Body of pancreas (tissue), 4 donors: ENCODE measurements at regions not wholly inside any gene's neighbourhood (a gene's known extent, or its start where the extent isn't known, plus 50 kb on each side); places are given as distances from the start of the nearest gene placed in this dataset.
"Not testable (repeated sequence)": the region's sequence is repeated elsewhere in the genome, so short reads cannot be mapped to it uniquely, and the experiment has no call there.

Source experiments
- ATAC-seq: fragments of 150-250 bp; one replicate; pipeline ENCODE4 v1.9.1; 2016
- DNase-seq, 4 donors: peaks; one replicate each; pipeline ENCODE4 v3.0.0-alpha.2; 2019
- H3K27ac ChIP-seq, 4 donors: fragments of 200-600 bp; sonication (generic); 1 replicate in 3 of 4; 2 replicates in 1 of 4; pipeline versions ENCODE4 v1.5.1 to v1.6.1; 2016 to 2019; ENCODE audit warnings: mild to moderate bottlenecking in 1 of 4, mixed read lengths in 1 of 4, moderate library complexity in 1 of 4
- H3K27me3 ChIP-seq, 2 donors: fragments of 200-600 bp; sonication (generic); one replicate each; pipeline ENCODE4 v1.6.0; 2016; ENCODE audit warnings: mild to moderate bottlenecking in 1 of 2
- H3K36me3 ChIP-seq, 2 donors: fragments of 200-600 bp; sonication (generic); replicated peaks in 1 of 2; 2 replicates each; pipeline ENCODE4 v1.5.1; 2016; ENCODE audit warnings: low read depth in 2 of 2; ENCODE audit not compliant: insufficient read depth in 1 of 2
- H3K4me1 ChIP-seq: fragments of 200-600 bp; sonication (generic); one replicate; pipeline ENCODE4 v1.6.0; 2016
- H3K4me3 ChIP-seq, 2 donors: fragments of 200-600 bp; sonication (generic); 1 replicate in 1 of 2; 2 replicates in 1 of 2; pipeline ENCODE4 v1.5.1; 2016 to 2019
- H3K9me3 ChIP-seq, 3 donors: fragments of 200-600 bp; sonication (generic); 1 replicate in 2 of 3; 2 replicates in 1 of 3; pipeline ENCODE4 v1.5.1; 2016
- CTCF ChIP-seq, 7 experiments: fragments of 450-650 bp in 4 of 7; fragments of 200-600 bp in 3 of 7; sonication (generic) in 3 of 7; IDR thresholded peaks; one replicate each; pipeline ENCODE4 v1.5.1; 2016 to 2019; ENCODE audit warnings: antibody characterized with exemption in 7 of 7
- POLR2A ChIP-seq, 3 donors: fragments of 450-650 bp; IDR thresholded peaks; one replicate each; pipeline ENCODE4 v1.6.1; 2016; ENCODE audit warnings: antibody characterized with exemption in 3 of 3, mild to moderate bottlenecking in 2 of 3
- WGBS, 2 donors: methylation state at CpG; one replicate each; pipeline ENCODE4 v1.1.5; 2017; 5-methylcytosine and 5-hydroxymethylcytosine counted together
- intact Hi-C: fragments of 100-400 bp; cut with DNase I; formaldehyde crosslinking; loops from one replicate; pipeline ENCODE4 v1.15.1; 2023

DNA sequence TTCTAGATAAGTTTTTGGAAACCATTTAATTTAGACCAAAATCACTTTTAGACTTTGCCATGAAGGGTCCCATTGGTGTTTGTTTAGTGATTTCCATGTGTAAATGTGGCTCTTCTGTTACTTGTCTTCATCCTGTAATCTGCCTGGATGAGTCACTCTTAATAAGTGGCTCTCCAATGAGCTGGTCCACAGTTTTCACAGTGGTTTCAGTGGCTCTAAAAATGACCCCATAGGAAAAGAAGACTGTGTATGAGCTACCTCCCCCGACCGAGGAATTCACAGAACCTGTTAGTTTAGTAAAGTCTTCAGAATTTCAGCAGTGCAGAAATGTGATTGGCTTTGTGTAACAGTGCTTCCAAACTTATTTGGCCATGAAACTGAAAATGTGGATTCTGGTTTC lies 492.0 kb upstream of the MARCKS start:
- H3K27me3 ChIP-seq = no peaks in the 10 kb centered on the region
- intact Hi-C loops = no loop called here
- 59 to 100% methylated on average over 2 of the region's 2 CpGs for WGBS, 2 donors
- no peaks in the 10 kb centered on the region for H3K9me3 ChIP-seq
- H3K4me3 ChIP-seq = no peak overlapping the region
- no peak for TF ChIP-seq POLR2A (IDR thresholded peaks at IDR 0.05)
- TF ChIP-seq CTCF (IDR thresholded peaks at IDR 0.05) = no peak
- H3K27ac ChIP-seq = no peak overlapping the region
- H3K36me3 ChIP-seq = no peaks in the 10 kb centered on the region
- H3K4me1 ChIP-seq = peaks cover 1% of the 10 kb centered on the region
- no peak for DNase-seq
- ATAC-seq = no peak

- no peaks in the 10 kb centered on the region for H3K27me3 ChIP-seq
- no peak for ATAC-seq
- DNase-seq = no peak
- H3K9me3 ChIP-seq = no peaks in the 10 kb centered on the region
- no peak overlapping the region for H3K27ac ChIP-seq
- 66 to 82% methylated on average over 3 of the region's 3 CpGs for WGBS, 2 donors
- no peaks in the 10 kb centered on the region for H3K36me3 ChIP-seq
- TF ChIP-seq POLR2A (IDR thresholded peaks at IDR 0.05) (no peak), CTCF (IDR thresholded peaks at IDR 0.05) (no peak)
- no peaks in the 10 kb centered on the region for H3K4me1 ChIP-seq
- no peak overlapping the region for H3K4me3 ChIP-seq
- intact Hi-C loops = no loop called here
Measured at GRCh38 chr6:113366505-113366904, 490.6 kb upstream of the MARCKS start.

- no peaks in the 10 kb centered on the region for H3K9me3 ChIP-seq
- no peaks in the 10 kb centered on the region for H3K4me1 ChIP-seq
- DNase-seq = no peak
- ATAC-seq = no peak
- H3K36me3 ChIP-seq = no peaks in the 10 kb centered on the region
- intact Hi-C loops = no loop called here
- H3K4me3 ChIP-seq = no peak overlapping the region
- TF ChIP-seq CTCF (IDR thresholded peaks at IDR 0.05) (no peak), POLR2A (IDR thresholded peaks at IDR 0.05) (no peak)
- H3K27me3 ChIP-seq = no peaks in the 10 kb centered on the region
- WGBS, 2 donors = 88 to 90% methylated on average over 5 of the region's 5 CpGs
- H3K27ac ChIP-seq = no peak overlapping the region
Measured at GRCh38 chr6:113370508-113371502, 486.3 kb upstream of the MARCKS start.

DNA sequence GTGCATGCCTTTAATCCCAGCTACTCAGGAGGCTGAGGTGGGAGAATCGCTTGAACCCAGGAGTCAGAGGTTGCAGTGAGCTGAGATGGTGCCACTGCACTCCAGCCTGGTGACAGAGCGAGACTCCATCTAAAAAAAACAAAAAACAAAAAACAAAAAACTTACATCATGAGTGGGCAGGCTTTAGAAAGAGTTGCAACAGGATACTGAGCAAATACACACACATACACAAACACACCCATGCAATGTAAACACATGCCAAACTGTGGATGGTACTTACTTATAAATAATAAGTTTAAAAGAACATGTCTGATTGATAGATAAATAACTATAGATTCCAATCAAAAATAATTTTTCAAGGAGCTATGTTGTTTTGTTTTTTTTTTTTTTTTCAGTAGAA lies 481.7 kb upstream of the MARCKS start:
- H3K27ac ChIP-seq, intact Hi-C loops, ATAC-seq, H3K4me1 ChIP-seq, H3K27me3 ChIP-seq, H3K4me3 ChIP-seq, H3K9me3 ChIP-seq, DNase-seq, H3K36me3 ChIP-seq: not testable (repeated sequence)
- 83 to 86% methylated on average over 2 of the region's 2 CpGs for WGBS, 2 donors

DNA sequence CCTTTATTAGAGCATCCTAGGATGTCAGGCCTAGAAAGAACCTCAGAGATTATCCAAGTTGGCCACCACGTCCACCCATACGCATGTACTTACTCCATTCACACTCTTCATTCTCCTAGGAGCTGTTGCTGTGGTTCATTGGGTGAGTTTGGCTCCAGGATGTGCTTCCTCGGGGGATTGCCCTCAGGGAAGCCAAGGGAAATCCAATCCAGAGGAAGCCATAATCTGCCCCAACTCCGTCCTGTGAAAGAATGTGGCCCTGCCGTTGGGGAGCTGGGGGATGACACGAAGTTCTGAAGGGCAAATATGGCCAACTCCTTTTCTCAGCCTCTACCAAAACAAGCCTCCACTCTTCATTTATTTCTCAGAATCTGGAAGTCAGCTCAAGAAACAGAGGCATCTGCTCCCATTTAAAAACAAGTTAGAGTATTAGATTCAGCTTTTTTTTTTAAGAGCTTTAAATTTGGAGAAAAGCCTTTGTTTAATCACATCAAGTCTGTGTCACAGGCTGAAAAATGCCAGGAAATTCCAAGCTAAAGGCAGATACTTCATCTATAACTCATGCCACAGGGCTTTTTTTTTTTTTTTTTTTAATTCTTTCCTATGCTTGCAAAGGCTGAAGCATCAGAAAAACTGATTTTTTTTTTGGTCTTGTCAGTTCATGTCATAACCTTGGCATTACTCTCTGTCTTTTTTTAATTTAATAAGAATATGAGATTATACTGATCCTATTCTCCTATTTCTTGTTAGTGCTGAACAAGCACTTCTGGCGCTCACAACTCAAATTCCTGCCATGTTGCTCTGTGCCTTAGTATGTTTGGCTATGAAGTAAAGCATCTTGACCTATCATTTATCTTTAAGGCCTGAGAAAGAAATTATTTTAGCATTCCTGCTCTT lies 480.9 kb upstream of the MARCKS start:
- Histone ChIP-seq H3K27me3 (no peaks in the 10 kb centered on the region), H3K4me3 (no peak overlapping the region), H3K4me1 (peaks cover 4% of the 10 kb centered on the region), H3K36me3 (no peaks in the 10 kb centered on the region), H3K27ac (no peak overlapping the region), H3K9me3 (no peaks in the 10 kb centered on the region)
- no peak for ATAC-seq
- intact Hi-C loops = no loop called here
- TF ChIP-seq POLR2A (IDR thresholded peaks at IDR 0.05) (no peak), CTCF (IDR thresholded peaks at IDR 0.05) (no peak)
- no peak for DNase-seq
- 80 to 82% methylated on average over 7 of the region's 7 CpGs for WGBS, 2 donors
